Activated CD4-positive, alpha-beta T cell treated with anti-CD3 and anti-CD28 coated beads for 36 hours (primary cell): ENCODE measurements at regions not wholly inside any gene's neighbourhood (a gene's known extent, or its start where the extent isn't known, plus 50 kb on each side); places are given as distances from the start of the nearest gene placed in this dataset.
"Not testable (repeated sequence)": the region's sequence is repeated elsewhere in the genome, so short reads cannot be mapped to it uniquely, and the experiment has no call there.

Experiments used
- ATAC-seq: fragments of 200-7000 bp; cut with Tn5 transposase; one replicate; pipeline ENCODE4 v1.10.0; 2021; ENCODE audit warnings: mild to moderate bottlenecking, moderate library complexity
- CTCF ChIA-PET: fragments of 350-600 bp; sonication (Branson Sonifier 250); formaldehyde crosslinking; loops from one replicate; lab custom pipeline; 2021; ENCODE audit warnings: antibody characterized with exemption; lab: Charles Lee
- POLR2A ChIA-PET: fragments of 350-600 bp; sonication (Branson Sonifier 250); formaldehyde crosslinking; loops from one replicate; lab custom pipeline; 2021; ENCODE audit warnings: antibody characterized with exemption, inconsistent platforms; lab: Charles Lee
- DNase-seq: peaks from one replicate; pipeline ENCODE4 v3.0.0-alpha.2; 2020
- H3K27ac Mint-ChIP-seq: one replicate; pipeline ENCODE4 v1.8.0; 2021; ENCODE audit warnings: mixed read lengths
- H3K27me3 Mint-ChIP-seq: one replicate; pipeline ENCODE4 v1.8.0; 2021; ENCODE audit warnings: mixed read lengths
- H3K36me3 Mint-ChIP-seq: one replicate; pipeline ENCODE4 v1.8.0; 2021; ENCODE audit warnings: low read depth, mixed read lengths
- H3K4me1 Mint-ChIP-seq: one replicate; pipeline ENCODE4 v1.8.0; 2021; ENCODE audit warnings: mixed read lengths
- H3K4me3 Mint-ChIP-seq: one replicate; pipeline ENCODE4 v1.8.0; 2021; ENCODE audit warnings: mild to moderate bottlenecking, moderate library complexity, mixed read lengths
- H3K9me3 Mint-ChIP-seq: one replicate; pipeline ENCODE4 v1.8.0; 2021; ENCODE audit warnings: low read depth, mixed read lengths
- intact Hi-C, 2 experiments: fragments of 100-400 bp; cut with DNase I in 1 of 2; cut with micrococcal nuclease in 1 of 2; formaldehyde crosslinking; loops; one replicate each; pipeline versions ENCODE4 v1.14.2 to v1.15.1; 2022 to 2024; cut with DNase I, micrococcal nuclease

DNA sequence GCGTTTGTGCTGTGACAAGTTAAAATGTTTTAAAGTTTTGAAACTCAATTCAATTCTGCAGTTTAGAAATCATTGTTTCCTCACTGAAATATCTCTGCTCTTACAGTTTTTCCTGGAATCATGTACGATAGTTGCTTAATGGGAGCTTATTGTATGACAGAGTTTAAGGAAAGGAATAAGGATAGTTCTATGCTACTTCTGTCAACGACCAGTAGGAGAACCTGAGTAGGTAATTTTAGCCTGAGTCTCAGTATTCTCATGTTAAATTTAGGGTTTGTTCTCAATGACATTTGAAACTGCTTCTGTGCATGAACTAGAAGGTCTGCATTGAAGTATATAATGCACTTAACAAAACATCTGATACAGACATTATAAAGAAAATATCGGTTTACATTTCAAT is 361.1 kb downstream of the CPS1 start:
- intact Hi-C loops = no loop called here
- H3K9me3 Mint-ChIP-seq = peaks cover 14% of the 10 kb centered on the region
- ATAC-seq = no peak
- H3K27me3 Mint-ChIP-seq = no peaks in the 10 kb centered on the region
- H3K27ac Mint-ChIP-seq = no peak overlapping the region
- no peaks in the 10 kb centered on the region for H3K4me1 Mint-ChIP-seq
- CTCF ChIA-PET = no interaction called here
- POLR2A ChIA-PET = no interaction called here
- DNase-seq = no peak
- no peak overlapping the region for H3K4me3 Mint-ChIP-seq
- H3K36me3 Mint-ChIP-seq = no peaks in the 10 kb centered on the region

DNA sequence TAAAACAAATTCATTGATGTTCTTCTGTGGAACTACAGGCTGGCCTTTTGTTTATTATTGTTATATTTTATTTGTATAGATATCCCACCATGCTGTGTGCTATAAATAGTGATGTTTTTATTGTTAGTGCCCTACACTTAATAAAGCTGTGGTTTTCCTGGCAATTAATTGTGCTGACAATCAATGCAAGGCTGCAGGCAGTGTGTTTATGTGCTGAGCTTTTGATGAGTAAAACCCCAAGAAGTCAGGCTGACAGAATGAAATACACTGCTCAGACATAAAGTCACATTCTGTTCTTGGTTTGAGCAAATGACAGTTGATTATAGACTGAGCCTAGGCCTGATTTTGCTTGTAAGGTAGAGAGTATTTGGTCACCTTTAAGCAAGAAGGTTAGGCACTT is 362.7 kb downstream of the CPS1 start:
- ChIA-PET CTCF (no interaction called here), POLR2A (no interaction called here)
- Mint-ChIP-seq H3K27me3 (no peaks in the 10 kb centered on the region), H3K4me1 (no peaks in the 10 kb centered on the region), H3K4me3 (no peak overlapping the region), H3K9me3 (peaks cover 11% of the 10 kb centered on the region), H3K36me3 (no peaks in the 10 kb centered on the region), H3K27ac (no peak overlapping the region)
- intact Hi-C loops = no loop called here
- DNase-seq (no peak), ATAC-seq (no peak)

GRCh38 chr2:210922419-210922818 is 366.0 kb downstream of the CPS1 start:
- H3K27me3 Mint-ChIP-seq = no peaks in the 10 kb centered on the region
- no peak overlapping the region for H3K4me3 Mint-ChIP-seq
- ATAC-seq (no peak), DNase-seq (no peak)
- peaks cover 8% of the 10 kb centered on the region for H3K9me3 Mint-ChIP-seq
- H3K4me1 Mint-ChIP-seq = no peaks in the 10 kb centered on the region
- H3K36me3 Mint-ChIP-seq = no peaks in the 10 kb centered on the region
- H3K27ac Mint-ChIP-seq = no peak overlapping the region
- intact Hi-C loops = no loop called here
- POLR2A ChIA-PET = no interaction called here
- CTCF ChIA-PET = no interaction called here

DNA sequence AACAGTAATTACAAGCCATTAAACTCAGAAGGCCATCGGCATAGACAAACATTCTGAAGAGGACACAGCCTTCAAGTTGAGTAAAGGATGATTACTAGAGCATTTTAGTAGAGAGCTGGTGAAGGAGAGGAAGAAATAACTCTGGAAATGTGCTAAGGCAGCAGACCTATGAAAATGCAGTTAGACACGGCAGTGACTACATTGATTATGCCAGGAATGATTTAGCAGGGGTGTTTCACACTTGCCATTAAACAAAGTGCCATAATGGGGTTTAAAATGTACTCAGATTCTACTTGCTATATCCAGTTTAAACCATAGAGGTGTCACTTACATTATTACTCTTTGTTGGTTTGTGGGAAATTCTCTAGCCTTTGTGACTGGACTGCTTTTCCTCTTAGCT is 372.3 kb downstream of the CPS1 start:
- ATAC-seq (no peak), DNase-seq (no peak)
- Mint-ChIP-seq H3K4me3 (no peak overlapping the region), H3K4me1 (no peaks in the 10 kb centered on the region), H3K36me3 (no peaks in the 10 kb centered on the region), H3K27me3 (no peaks in the 10 kb centered on the region), H3K9me3 (no peaks in the 10 kb centered on the region), H3K27ac (no peak overlapping the region)
- CTCF ChIA-PET = no interaction called here
- intact Hi-C loops = no loop called here
- POLR2A ChIA-PET = no interaction called here

DNA sequence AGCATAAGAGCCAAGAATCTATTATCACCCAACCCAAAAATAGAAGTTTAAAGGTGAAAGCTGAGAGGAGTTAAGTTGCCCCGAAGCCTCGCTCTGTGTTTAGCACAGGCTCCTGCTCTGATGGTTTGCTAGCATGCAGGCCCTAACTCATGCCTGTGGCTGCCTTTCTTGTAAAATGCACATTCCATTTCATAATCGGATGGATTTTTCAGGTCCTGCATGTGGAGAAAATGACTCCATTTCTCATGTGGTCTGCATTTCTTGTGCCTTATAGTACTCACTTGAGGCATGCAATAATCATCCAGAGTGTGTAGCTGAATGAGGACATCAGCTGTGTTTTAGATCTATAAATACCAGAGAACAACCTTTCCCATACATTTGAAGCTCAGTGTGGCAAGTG is 381.8 kb downstream of the CPS1 start:
- ChIA-PET CTCF (no interaction called here), POLR2A (no interaction called here)
- intact Hi-C loops = no loop called here
- Mint-ChIP-seq H3K36me3 (no peaks in the 10 kb centered on the region), H3K27ac (no peak overlapping the region), H3K9me3 (peaks cover 7% of the 10 kb centered on the region), H3K4me1 (no peaks in the 10 kb centered on the region), H3K4me3 (no peak overlapping the region), H3K27me3 (no peaks in the 10 kb centered on the region)
- DNase-seq (no peak), ATAC-seq (no peak)

GRCh38 chr2:210946395-210946794 is 390.0 kb downstream of the CPS1 start:
- ATAC-seq = no peak
- no peak for DNase-seq
- H3K9me3 Mint-ChIP-seq = no peaks in the 10 kb centered on the region
- H3K4me3 Mint-ChIP-seq = no peak overlapping the region
- no peaks in the 10 kb centered on the region for H3K36me3 Mint-ChIP-seq
- H3K4me1 Mint-ChIP-seq = no peaks in the 10 kb centered on the region
- no peak overlapping the region for H3K27ac Mint-ChIP-seq
- ChIA-PET POLR2A (no interaction called here), CTCF (no interaction called here)
- intact Hi-C loops = no loop called here
- H3K27me3 Mint-ChIP-seq = no peaks in the 10 kb centered on the region

DNA sequence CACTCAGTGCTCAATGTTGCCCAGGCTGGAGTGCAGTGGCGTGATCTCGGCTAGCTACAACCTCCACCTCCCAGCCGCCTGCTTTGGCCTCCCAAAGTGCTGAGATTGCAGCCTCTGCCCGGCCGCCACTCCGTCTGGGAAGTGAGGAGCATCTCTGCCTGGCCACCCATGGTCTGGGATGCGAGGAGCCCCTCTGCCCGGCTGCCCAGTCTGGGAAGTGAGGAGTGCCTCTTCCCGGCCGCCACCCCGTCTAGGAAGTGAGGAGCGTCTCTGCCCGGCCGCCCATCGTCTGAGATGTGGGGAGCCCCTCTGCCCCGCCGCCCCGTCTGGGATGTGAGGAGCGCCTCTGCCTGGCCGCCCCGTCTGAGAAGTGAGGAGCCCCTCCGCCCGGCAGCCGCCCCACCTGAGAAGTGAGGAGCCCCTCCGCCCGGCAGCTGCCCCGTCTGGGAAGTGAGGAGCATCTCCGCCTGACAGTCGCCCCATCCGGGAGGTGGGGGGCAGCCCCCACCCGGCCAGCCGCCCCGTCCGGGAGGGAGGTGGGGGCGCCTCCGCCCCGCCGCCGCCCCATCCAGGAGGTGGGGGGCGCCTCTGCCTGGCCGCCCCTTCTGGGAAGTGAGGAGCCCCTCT is 394.1 kb downstream of the CPS1 start:
- DNase-seq, H3K9me3 Mint-ChIP-seq, H3K36me3 Mint-ChIP-seq, H3K27ac Mint-ChIP-seq, CTCF ChIA-PET, POLR2A ChIA-PET, H3K27me3 Mint-ChIP-seq, ATAC-seq, intact Hi-C loops, H3K4me3 Mint-ChIP-seq, H3K4me1 Mint-ChIP-seq: not testable (repeated sequence)

DNA sequence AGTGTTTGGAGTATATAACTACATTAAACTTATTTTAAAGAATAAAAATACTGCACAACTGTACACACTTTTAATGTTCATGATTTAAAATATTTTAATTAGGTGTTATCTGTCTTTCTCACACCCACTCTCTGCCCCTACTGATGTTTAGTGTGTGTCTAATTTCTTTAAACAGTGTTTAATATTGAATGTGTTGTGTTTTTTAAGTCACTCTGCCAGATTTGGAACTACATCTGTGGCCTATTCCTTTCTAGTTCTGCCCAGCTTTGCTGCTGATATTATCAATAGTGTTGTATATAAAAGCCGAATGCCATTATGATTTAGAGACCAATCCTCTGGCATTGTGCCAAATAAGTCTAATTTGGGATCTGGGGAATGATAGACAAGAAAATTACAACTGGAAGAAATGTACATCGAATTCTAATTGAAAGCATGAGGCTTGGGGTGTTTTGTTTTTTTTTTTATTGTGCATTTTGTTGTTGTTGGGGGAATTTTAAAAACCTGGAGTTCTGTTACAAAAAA is 398.0 kb downstream of the CPS1 start:
- intact Hi-C loops = no loop called here
- DNase-seq = no peak
- Mint-ChIP-seq H3K9me3 (no peaks in the 10 kb centered on the region), H3K4me3 (no peak overlapping the region), H3K27me3 (no peaks in the 10 kb centered on the region), H3K27ac (no peak overlapping the region), H3K4me1 (no peaks in the 10 kb centered on the region), H3K36me3 (no peaks in the 10 kb centered on the region)
- no peak for ATAC-seq
- CTCF ChIA-PET = no interaction called here
- POLR2A ChIA-PET = no interaction called here

- no peak for DNase-seq
- no peak overlapping the region for H3K4me3 Mint-ChIP-seq
- H3K9me3 Mint-ChIP-seq = no peaks in the 10 kb centered on the region
- no peak overlapping the region for H3K27ac Mint-ChIP-seq
- H3K27me3 Mint-ChIP-seq = no peaks in the 10 kb centered on the region
- no peaks in the 10 kb centered on the region for H3K36me3 Mint-ChIP-seq
- H3K4me1 Mint-ChIP-seq = no peaks in the 10 kb centered on the region
- no peak for ATAC-seq
- CTCF ChIA-PET = no interaction called here
- POLR2A ChIA-PET = no interaction called here
- intact Hi-C loops = no loop called here
Measured at GRCh38 chr2:210955591-210955990, 399.2 kb downstream of the CPS1 start.

- H3K27ac Mint-ChIP-seq = no peak overlapping the region
- no peak overlapping the region for H3K4me3 Mint-ChIP-seq
- no peak for DNase-seq
- CTCF ChIA-PET = no interaction called here
- POLR2A ChIA-PET = no interaction called here
- no peaks in the 10 kb centered on the region for H3K4me1 Mint-ChIP-seq
- no peaks in the 10 kb centered on the region for H3K27me3 Mint-ChIP-seq
- H3K9me3 Mint-ChIP-seq = no peaks in the 10 kb centered on the region
- ATAC-seq = no peak
- intact Hi-C loops = no loop called here
- H3K36me3 Mint-ChIP-seq = no peaks in the 10 kb centered on the region
Measured at GRCh38 chr2:210956101-210956500, 399.7 kb downstream of the CPS1 start.

DNA sequence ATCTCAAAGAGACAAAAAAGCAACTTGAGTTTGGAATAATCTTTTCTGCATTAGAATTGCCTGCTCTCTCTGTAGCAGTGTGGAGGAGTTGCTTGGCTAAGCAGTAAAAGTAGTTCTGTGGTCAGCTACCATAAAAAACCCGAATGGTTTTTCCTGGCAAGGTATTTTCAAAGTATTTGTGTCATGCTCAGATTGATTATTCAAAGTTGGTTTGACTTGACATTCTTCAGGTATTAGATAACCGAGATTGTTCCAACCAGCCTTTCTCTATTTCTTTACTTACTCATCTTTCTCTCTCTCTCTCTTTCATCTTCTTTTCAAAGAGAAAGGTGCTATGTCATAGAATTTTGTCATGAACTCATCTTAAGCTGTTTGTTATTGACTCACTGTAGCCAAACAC is 404.9 kb downstream of the CPS1 start:
- Mint-ChIP-seq H3K27me3 (no peaks in the 10 kb centered on the region), H3K36me3 (no peaks in the 10 kb centered on the region), H3K4me3 (no peak overlapping the region), H3K4me1 (no peaks in the 10 kb centered on the region), H3K9me3 (no peaks in the 10 kb centered on the region), H3K27ac (no peak overlapping the region)
- intact Hi-C loops = no loop called here
- ChIA-PET POLR2A (no interaction called here), CTCF (no interaction called here)
- DNase-seq (no peak), ATAC-seq (no peak)

GRCh38 chr2:210963386-210963785 is 407.0 kb downstream of the CPS1 start:
- H3K4me1 Mint-ChIP-seq = no peaks in the 10 kb centered on the region
- ChIA-PET CTCF (no interaction called here), POLR2A (no interaction called here)
- intact Hi-C loops = no loop called here
- H3K27me3 Mint-ChIP-seq = no peaks in the 10 kb centered on the region
- no peaks in the 10 kb centered on the region for H3K9me3 Mint-ChIP-seq
- no peak overlapping the region for H3K4me3 Mint-ChIP-seq
- no peak for DNase-seq
- H3K36me3 Mint-ChIP-seq = no peaks in the 10 kb centered on the region
- ATAC-seq = no peak
- H3K27ac Mint-ChIP-seq = no peak overlapping the region
